ENCODE measurements at regions not wholly inside any gene's neighbourhood (a gene's known extent, or its start where the extent isn't known, plus 50 kb on each side); places are given as distances from the start of the nearest gene placed in this dataset.

DNA sequence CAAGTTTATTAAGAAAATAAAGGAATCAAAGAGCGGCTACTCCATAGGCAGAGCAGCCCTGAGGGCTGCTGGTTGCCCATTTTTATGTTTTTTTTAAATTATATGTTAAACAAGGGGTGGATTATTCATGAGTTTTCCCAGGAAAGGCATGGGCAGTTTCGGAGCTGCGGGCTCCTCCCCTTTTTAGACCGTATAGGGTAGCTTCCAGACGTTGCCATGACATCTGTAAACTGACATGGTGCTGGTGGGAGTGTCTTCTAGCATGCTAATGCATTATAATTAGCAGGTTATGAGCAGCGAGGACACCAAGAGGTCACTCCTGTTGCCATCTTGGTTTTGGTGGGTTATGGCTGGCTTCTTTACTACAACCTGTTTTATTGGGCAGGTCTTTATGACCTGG is 301.8 kb downstream of the TFAP2C start:
- TF ChIP-seq, protein P1, sequence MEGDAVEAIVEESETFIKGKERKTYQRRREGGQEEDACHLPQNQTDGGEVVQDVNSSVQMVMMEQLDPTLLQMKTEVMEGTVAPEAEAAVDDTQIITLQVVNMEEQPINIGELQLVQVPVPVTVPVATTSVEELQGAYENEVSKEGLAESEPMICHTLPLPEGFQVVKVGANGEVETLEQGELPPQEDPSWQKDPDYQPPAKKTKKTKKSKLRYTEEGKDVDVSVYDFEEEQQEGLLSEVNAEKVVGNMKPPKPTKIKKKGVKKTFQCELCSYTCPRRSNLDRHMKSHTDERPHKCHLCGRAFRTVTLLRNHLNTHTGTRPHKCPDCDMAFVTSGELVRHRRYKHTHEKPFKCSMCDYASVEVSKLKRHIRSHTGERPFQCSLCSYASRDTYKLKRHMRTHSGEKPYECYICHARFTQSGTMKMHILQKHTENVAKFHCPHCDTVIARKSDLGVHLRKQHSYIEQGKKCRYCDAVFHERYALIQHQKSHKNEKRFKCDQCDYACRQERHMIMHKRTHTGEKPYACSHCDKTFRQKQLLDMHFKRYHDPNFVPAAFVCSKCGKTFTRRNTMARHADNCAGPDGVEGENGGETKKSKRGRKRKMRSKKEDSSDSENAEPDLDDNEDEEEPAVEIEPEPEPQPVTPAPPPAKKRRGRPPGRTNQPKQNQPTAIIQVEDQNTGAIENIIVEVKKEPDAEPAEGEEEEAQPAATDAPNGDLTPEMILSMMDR (IDR thresholded peaks at IDR 0.05; ENCODE audit: low read depth, low read length), result no peak

DNA sequence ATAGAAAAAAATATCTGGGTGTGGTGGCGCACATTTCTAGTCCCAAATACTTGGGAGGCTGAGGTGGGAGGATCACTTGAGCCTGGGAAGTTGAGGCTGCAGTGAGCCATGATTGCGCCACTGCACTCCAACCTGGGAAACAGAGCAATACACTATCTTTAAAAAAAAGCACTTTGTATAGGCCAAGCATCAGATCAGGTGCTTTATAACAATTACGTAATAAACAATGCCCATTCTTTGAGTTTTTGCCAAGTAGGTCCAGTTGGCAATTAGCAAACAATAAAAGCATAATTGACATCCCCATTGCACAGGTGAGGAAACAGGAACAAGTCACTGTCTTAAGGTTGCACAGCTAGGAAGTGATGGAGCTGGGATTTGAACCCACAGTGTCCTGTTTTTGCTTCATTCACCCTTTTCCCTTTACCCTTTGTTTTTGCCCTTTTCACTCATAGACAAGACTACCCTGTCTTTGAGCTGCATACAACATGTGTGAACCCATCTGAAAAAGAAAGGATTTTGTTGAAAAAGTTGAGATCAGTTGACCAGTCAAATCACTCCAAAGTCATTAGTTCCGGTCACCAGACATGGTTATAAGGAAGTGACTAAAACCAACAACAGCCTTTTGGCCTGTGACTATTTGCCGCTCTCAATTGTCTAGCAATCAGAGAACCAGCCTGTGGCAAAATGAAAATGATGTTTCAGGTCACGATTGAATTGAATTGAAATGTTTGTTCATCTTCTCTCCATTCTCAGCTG is 303.6 kb downstream of the TFAP2C start:
- no peaks in the 10 kb centered on the region for H3K36me3 ChIP-seq
- no peaks in the 10 kb centered on the region for H3K9me3 ChIP-seq
- TF ChIP-seq, protein P1 (IDR thresholded peaks at IDR 0.05; ENCODE audit: low read depth, low read length), result no peak
- DNase-seq, result no peak
- H3K4me1 ChIP-seq, result no peaks in the 10 kb centered on the region
- H3K27me3 ChIP-seq, result peaks cover 21% of the 10 kb centered on the region
- no peak overlapping the region for H3K4me3 ChIP-seq (ENCODE audit: low read depth, low read length)

More for the DNA sequence above, 301.8 kb downstream of the TFAP2C start:
- Histone ChIP-seq H3K27me3 (peaks cover 40% of the 10 kb centered on the region), H3K4me1 (no peaks in the 10 kb centered on the region), H3K4me3 (ENCODE audit: low read depth, low read length) (no peak overlapping the region), H3K9me3 (no peaks in the 10 kb centered on the region), H3K36me3 (no peaks in the 10 kb centered on the region)
- DNase-seq, result no peak

DNA sequence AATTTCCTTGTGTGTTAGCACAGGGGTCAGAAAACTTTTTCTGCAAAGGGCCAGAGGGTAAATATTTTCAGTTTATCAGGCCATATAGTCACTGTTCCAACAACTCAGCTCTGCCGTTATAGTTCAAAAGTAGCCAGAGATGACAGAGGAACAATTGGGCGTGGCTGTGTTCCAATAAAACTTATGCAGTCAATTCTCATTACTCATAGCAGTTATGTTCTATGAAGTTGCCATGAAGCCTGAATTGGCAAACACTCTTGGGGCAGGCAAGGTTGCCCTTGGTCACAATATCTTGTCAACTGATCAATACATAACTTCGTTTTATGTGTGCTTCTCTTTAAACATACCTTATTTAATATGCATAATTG is 304.2 kb downstream of the TFAP2C start:
- Histone ChIP-seq H3K4me3 (ENCODE audit: low read depth, low read length) (no peak overlapping the region), H3K27me3 (peaks cover 19% of the 10 kb centered on the region), H3K36me3 (no peaks in the 10 kb centered on the region), H3K9me3 (no peaks in the 10 kb centered on the region), H3K4me1 (no peaks in the 10 kb centered on the region)
- no peak for DNase-seq
- TF ChIP-seq, protein P1 (IDR thresholded peaks at IDR 0.05; ENCODE audit: low read depth, low read length), result no peak

DNA sequence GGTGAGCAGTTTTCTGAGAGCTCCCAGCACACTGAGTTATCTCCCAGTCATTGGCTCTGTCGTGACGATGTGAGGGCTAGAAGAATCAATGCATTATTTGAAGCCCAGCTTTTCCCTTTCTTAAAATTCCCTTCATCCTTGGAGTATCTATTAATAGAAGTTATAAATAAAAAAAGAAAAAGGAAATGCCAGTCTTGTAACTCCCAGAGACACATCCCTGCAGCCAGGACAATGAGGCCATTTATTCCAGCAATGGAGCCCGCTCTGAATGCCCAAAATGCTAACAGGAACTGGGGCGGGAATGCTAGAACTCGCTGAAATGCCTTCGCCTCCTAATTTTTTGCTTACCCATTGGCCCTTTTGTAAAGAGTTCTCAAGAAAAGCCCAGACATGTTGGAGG is 305.8 kb downstream of the TFAP2C start:
- H3K4me1 ChIP-seq, result no peaks in the 10 kb centered on the region
- TF ChIP-seq, protein P1 (IDR thresholded peaks at IDR 0.05; ENCODE audit: low read depth, low read length), result no peak
- H3K27me3 ChIP-seq, result 0 out of 2 replicates have a peak, but pooled peaks cover 3% of the 10 kb centered on the region
- H3K4me3 ChIP-seq (ENCODE audit: low read depth, low read length), result no peak overlapping the region
- no peak for DNase-seq
- H3K36me3 ChIP-seq, result no peaks in the 10 kb centered on the region
- H3K9me3 ChIP-seq, result no peaks in the 10 kb centered on the region

DNA sequence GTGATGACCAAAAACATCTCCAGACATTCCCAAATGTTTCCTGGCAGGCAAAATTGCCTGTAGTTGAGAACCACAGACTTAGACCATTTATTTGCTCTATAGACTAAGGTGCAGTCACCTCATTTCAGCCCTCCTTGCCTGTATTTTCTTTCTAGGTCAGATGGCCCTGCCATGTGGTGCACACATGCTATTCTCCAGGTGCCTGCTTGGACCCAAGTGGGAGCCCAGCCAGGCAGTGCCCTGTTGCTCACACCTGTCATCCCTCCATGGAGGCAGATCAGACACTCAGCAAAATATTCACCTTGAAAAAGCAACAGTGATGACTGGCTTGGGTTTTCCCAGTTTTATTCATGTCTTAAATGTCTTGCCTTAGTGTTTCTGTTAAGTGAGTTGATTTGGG is 311.4 kb downstream of the TFAP2C start:
- no peak for DNase-seq
- Histone ChIP-seq H3K9me3 (no peaks in the 10 kb centered on the region), H3K4me3 (ENCODE audit: low read depth, low read length) (no peak overlapping the region), H3K27me3 (no peaks in the 10 kb centered on the region; the same call in 1 of the 2 replicates), H3K36me3 (no peaks in the 10 kb centered on the region), H3K4me1 (no peaks in the 10 kb centered on the region)
- TF ChIP-seq, protein P1 (IDR thresholded peaks at IDR 0.05; ENCODE audit: low read depth, low read length), result no peak

DNA sequence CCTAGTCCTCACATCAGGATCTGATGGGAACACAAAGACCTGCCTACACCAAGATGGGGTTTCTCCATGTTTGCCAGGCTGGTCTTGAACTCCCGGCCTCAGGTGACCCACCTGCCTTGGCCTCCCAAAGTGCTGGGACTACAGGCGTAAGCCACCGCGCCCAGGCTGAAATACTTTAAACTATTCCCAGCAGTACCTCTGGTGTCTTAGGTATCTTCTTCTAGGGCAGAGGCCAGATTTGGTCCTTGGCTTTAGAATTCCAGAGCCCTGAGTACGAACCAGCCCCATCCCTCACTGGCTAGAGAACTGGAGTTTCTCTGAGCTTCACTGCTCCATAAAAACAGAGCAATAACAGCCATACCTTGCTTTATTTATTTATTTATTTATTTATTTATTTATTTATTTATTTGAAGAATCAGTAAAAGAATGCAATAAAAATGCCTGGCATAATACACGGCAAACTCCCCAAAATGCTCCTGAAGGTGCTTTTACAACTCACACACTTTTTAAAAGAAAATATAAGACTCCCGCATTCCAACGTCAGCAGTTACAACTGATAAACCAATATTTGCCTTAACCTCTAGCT is 312.1 kb downstream of the TFAP2C start:
- no peak for DNase-seq
- TF ChIP-seq, protein P1 (IDR thresholded peaks at IDR 0.05; ENCODE audit: low read depth, low read length), result no peak
- H3K4me3 ChIP-seq (ENCODE audit: low read depth, low read length), result no peak overlapping the region
- H3K4me1 ChIP-seq, result no peaks in the 10 kb centered on the region
- no peaks in the 10 kb centered on the region; the same call in 1 of the 2 replicates for H3K27me3 ChIP-seq
- H3K36me3 ChIP-seq, result no peaks in the 10 kb centered on the region
- no peaks in the 10 kb centered on the region for H3K9me3 ChIP-seq

All from BE2C (cell line).